ENCODE measurements at regions not wholly inside any gene's neighbourhood (a gene's known extent, or its start where the extent isn't known, plus 50 kb on each side); places are given as distances from the start of the nearest gene placed in this dataset.

DNA sequence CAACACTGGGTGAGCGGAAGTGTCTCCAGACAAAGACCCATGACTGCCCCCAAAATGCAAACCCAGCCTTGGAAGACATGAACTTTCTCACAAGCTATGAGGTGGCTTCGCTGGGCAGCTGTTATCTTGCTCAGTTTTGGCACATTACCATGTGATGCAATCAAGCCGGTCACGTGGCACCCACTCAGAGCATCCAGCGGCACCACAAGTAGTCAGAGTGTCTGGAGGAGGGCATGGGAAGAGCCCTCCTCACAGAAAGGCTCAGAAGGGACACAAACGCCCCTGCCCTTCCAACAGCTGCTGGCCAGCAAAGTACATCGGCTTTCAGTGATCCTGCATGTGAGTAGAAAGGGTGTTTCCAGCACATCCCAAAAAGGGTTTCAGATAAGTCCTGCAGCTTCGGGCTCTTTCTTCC lies 145.5 kb upstream of the IRF2BP2 start (continued):
- TF ChIP-seq CEBPZ (IDR thresholded peaks at IDR 0.05; ENCODE audit: borderline replicate concordance, low read depth, low read length) (no peak), TAF1 (IDR thresholded peaks at IDR 0.05; ENCODE audit: control insufficient read depth, extremely low read depth, insufficient read depth, low read length, severe bottlenecking) (no peak), SIX5 (IDR thresholded peaks at IDR 0.05; ENCODE audit: borderline replicate concordance in 1 of 2, insufficient read depth in 1 of 2, low read depth in 1 of 2, low read length in 2 of 2) (no peak), MAFF (IDR thresholded peaks at IDR 0.05; ENCODE audit: low read length) (no peak), SMARCA4 (IDR thresholded peaks at IDR 0.05) (peak; percentile 51; the same call in 1 of the 2 replicates), CLOCK (CRISPR knock-in tag; IDR thresholded peaks at IDR 0.05; ENCODE audit: borderline replicate concordance) (no peak; the same call in 1 of the 2 replicates), E4F1 (CRISPR knock-in tag; IDR thresholded peaks at IDR 0.05; ENCODE audit: borderline replicate concordance) (no peak), ZBTB17 (CRISPR knock-in tag; IDR thresholded peaks at IDR 0.05) (peak; percentile 43; the same call in 1 of the 2 replicates), RBM15 (IDR thresholded peaks at IDR 0.05; ENCODE audit: insufficient read depth, low read length) (no peak), POLR2A (conservative IDR thresholded peaks at IDR 0.05) (no peak), MYNN (IDR thresholded peaks at IDR 0.05) (peak; percentile 40; the same call in 1 of the 2 replicates), MYNN (CRISPR knock-in tag; IDR thresholded peaks at IDR 0.05) (no peak), THRA (IDR thresholded peaks at IDR 0.05) (no peak), KLF6 (CRISPR knock-in tag; IDR thresholded peaks at IDR 0.05; ENCODE audit: borderline replicate concordance) (no peak), ZFP36 (IDR thresholded peaks at IDR 0.05; ENCODE audit: low read depth, low read length, partially characterized antibody) (no peak), SMAD3 (CRISPR knock-in tag; conservative IDR thresholded peaks at IDR 0.05) (no peak)

Measured in K562 (cell line).